Ascending aorta (tissue), 2 donors: ENCODE measurements at regions not wholly inside any gene's neighbourhood (a gene's known extent, or its start where the extent isn't known, plus 50 kb on each side); places are given as distances from the start of the nearest gene placed in this dataset.

Experiments
- DNase-seq, 2 donors: peaks; one replicate each; pipeline ENCODE4 v3.0.0-alpha.2; 2019; ENCODE audit warnings: low spot score in 2 of 2
- H3K27ac ChIP-seq, 2 donors: fragments of 200-600 bp; sonication (generic); one replicate each; pipeline ENCODE4 v1.5.1; 2016 to 2017; ENCODE audit warnings: mild to moderate bottlenecking in 1 of 2
- H3K27me3 ChIP-seq: fragments of 200-600 bp; sonication (generic); one replicate; pipeline ENCODE4 v1.5.1; 2017
- H3K36me3 ChIP-seq, 2 donors: fragments of 200-600 bp; sonication (generic); one replicate each; pipeline ENCODE4 v1.5.1; 2016
- H3K4me1 ChIP-seq, 2 donors: fragments of 200-600 bp; sonication (generic); one replicate each; pipeline ENCODE4 v1.5.1; 2016 to 2017; ENCODE audit warnings: mild to moderate bottlenecking in 1 of 2
- H3K4me3 ChIP-seq, 2 donors: fragments of 200-600 bp; sonication (generic); one replicate each; pipeline ENCODE4 v1.5.1; 2016 to 2017; ENCODE audit warnings: mild to moderate bottlenecking in 1 of 2
- H3K9me3 ChIP-seq, 2 donors: fragments of 200-600 bp; sonication (generic); one replicate each; pipeline ENCODE4 v1.5.1; 2016
- intact Hi-C: fragments of 100-400 bp; cut with DNase I; formaldehyde crosslinking; loops from one replicate; pipeline ENCODE4 v1.15.1; 2023
- TF ChIP-seq, protein P1 (sequence below), 3 experiments: fragments of 200-600 bp in 2 of 3; fragments of 450-650 bp in 1 of 3; sonication (generic) in 2 of 3; IDR thresholded peaks; one replicate each; pipeline ENCODE4 v1.5.1; 2016 to 2019; ENCODE audit warnings: antibody characterized with exemption in 3 of 3, mild to moderate bottlenecking in 1 of 3, moderate library complexity in 1 of 3

GRCh38 chr6:22151892-22152291, 144.9 kb downstream of the PRL start:
- Histone ChIP-seq H3K27ac (no peak overlapping the region), H3K4me1 (peaks cover 6 to 7% of the 10 kb centered on the region in 2 donors), H3K36me3 (no peaks in the 10 kb centered on the region), H3K27me3 (no peaks in the 10 kb centered on the region), H3K9me3 (no peaks in the 10 kb centered on the region), H3K4me3 (no peak overlapping the region)
- TF ChIP-seq, protein P1, sequence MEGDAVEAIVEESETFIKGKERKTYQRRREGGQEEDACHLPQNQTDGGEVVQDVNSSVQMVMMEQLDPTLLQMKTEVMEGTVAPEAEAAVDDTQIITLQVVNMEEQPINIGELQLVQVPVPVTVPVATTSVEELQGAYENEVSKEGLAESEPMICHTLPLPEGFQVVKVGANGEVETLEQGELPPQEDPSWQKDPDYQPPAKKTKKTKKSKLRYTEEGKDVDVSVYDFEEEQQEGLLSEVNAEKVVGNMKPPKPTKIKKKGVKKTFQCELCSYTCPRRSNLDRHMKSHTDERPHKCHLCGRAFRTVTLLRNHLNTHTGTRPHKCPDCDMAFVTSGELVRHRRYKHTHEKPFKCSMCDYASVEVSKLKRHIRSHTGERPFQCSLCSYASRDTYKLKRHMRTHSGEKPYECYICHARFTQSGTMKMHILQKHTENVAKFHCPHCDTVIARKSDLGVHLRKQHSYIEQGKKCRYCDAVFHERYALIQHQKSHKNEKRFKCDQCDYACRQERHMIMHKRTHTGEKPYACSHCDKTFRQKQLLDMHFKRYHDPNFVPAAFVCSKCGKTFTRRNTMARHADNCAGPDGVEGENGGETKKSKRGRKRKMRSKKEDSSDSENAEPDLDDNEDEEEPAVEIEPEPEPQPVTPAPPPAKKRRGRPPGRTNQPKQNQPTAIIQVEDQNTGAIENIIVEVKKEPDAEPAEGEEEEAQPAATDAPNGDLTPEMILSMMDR (IDR thresholded peaks at IDR 0.05) = no peak
- intact Hi-C loops = no loop called here
- no peak for DNase-seq

DNA sequence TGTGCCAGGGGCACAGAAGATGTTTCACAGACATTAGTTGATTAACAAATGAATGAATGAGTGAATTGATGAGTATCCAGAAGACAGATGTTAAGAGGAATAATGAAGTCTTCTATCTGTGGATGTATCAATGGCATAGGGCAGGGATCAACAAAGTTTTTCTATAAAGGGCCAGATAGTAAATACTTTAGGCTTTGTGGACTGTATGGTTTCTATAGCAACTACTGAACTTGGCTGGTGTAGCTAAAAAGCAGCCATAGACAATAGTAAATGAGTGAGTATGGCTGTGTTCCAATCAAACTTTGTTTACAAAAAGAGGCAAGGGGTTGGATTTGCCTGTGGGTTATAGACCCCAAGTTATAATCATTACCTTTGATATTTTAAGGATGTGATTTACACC, 144.0 kb downstream of the PRL start:
- H3K4me1 ChIP-seq = peaks cover 5% of the 10 kb centered on the region in 2 donors
- intact Hi-C loops = no loop called here

DNA sequence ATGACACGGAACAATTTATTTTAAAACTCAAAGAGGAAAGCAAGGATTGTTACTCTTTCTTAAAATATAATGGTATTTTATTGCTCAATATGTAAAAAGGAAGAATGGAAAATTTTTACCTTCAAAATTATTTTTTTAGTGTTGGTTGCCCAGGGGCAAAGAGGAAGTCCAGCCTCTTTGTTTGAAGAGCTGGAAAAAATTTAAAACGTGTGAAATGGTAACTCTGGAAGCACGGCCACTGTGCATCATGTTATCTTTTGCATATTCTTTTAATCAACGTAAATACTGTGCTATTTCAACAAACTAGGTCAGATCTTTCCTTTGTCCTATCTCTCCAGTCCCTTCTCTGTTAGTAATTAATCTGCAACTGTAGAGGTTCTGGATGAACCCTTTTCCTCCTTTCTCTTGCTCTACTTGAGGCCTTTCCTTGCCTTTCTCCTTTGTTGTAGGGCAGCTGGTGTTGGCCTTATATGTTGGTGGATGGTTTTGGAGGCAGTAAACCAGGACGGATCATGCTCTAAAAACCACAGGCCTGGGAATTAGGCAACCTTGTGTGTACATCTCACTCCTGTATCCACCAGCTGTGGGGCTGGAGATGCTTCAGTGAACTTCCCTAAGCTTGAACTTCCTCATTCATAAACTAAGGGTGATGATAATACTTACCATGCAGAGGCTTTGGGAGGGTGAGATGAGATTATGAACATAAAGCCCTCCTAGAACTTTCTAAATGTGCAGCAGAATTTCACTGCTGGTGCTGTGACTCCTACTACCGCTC, 143.3 kb downstream of the PRL start:
- Histone ChIP-seq H3K9me3 (no peaks in the 10 kb centered on the region), H3K27me3 (no peaks in the 10 kb centered on the region), H3K36me3 (no peaks in the 10 kb centered on the region), H3K4me3 (no peak overlapping the region), H3K27ac (no peak overlapping the region), H3K4me1 (peaks cover 2 to 3% of the 10 kb centered on the region in 2 donors)
- TF ChIP-seq, protein P1 (IDR thresholded peaks at IDR 0.05) = no peak
- intact Hi-C loops = no loop called here
- no peak for DNase-seq

More for the DNA sequence above, 144.0 kb downstream of the PRL start:
- DNase-seq = no peak
- Histone ChIP-seq H3K27me3 (no peaks in the 10 kb centered on the region), H3K36me3 (no peaks in the 10 kb centered on the region), H3K9me3 (no peaks in the 10 kb centered on the region), H3K27ac (no peak overlapping the region), H3K4me3 (no peak overlapping the region)
- TF ChIP-seq, protein P1 (IDR thresholded peaks at IDR 0.05) = no peak

- no peaks in the 10 kb centered on the region for H3K36me3 ChIP-seq
- intact Hi-C loops = no loop called here
- no peak for DNase-seq
Measured at GRCh38 chr6:22155551-22155950, 141.3 kb downstream of the PRL start.

DNA sequence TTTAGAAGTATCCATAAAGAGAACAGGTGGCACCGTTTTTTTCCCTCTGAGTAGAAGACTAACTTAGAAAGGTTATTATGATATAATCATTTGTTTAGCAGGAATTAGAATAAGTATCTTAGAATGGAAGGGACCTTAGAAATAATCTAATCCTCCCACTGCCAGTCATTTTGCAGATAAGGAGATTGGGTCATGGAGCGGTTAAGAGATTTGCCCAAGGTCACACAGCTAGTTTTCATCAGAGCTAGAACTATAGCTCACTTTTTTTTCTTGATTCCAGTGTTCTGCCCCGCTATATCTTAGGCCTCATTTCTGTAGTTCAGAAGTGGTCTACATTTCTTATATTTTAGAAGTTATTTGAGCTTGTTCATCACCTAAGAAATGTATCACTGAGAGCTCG, 139.6 kb downstream of the PRL start:
- Histone ChIP-seq H3K4me3 (no peak overlapping the region), H3K27ac (no peak overlapping the region), H3K9me3 (no peaks in the 10 kb centered on the region), H3K27me3 (no peaks in the 10 kb centered on the region), H3K36me3 (no peaks in the 10 kb centered on the region), H3K4me1 (no peaks in the 10 kb centered on the region)
- intact Hi-C loops = no loop called here
- no peak for DNase-seq
- TF ChIP-seq, protein P1 (IDR thresholded peaks at IDR 0.05) = no peak

More at GRCh38 chr6:22155551-22155950, 141.3 kb downstream of the PRL start:
- TF ChIP-seq, protein P1 (IDR thresholded peaks at IDR 0.05) = no peak
- Histone ChIP-seq H3K4me1 (no peaks in the 10 kb centered on the region), H3K9me3 (no peaks in the 10 kb centered on the region), H3K27me3 (no peaks in the 10 kb centered on the region), H3K27ac (no peak overlapping the region), H3K4me3 (no peak overlapping the region)
